ENCODE measurements at regions not wholly inside any gene's neighbourhood (a gene's known extent, or its start where the extent isn't known, plus 50 kb on each side); places are given as distances from the start of the nearest gene placed in this dataset.

DNA sequence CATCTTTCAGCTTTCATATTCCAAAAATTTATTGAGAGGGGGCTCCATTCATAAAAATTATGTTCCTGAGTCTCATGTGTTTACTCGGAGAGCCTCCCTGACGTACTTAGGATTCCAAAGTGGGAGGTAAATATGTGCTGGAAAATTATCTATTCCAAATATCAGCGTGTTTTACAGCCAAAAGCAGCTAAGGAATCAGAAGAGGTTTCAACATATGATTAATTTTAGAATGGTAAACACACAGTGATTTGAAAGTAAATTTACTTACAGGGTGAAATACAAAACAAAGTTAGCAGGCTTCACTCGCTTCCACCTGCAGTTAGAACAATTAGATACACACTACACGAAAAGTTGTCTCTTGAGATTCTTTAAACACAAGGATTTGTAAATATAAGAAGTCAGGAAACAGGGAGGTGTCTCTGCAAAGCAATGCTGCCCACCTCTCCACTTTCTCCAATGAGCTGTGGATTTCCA, 313.8 kb upstream of the NBEA start:
- Histone ChIP-seq H3K4me2 (ENCODE audit: low read length) (no peak overlapping the region), H3K27me3 (ENCODE audit: control insufficient read depth, insufficient read depth, low read length) (no peaks in the 10 kb centered on the region), H3K9me3 (ENCODE audit: control insufficient read depth, low read length) (no peaks in the 10 kb centered on the region), H3K36me3 (ENCODE audit: control insufficient read depth, insufficient read depth, low read length) (no peaks in the 10 kb centered on the region), H3K9ac (no peak overlapping the region), H3K27ac (no peak overlapping the region), H2AFZ (no peak overlapping the region), H3K79me2 (no peaks in the 10 kb centered on the region), H3K4me1 (no peaks in the 10 kb centered on the region), H3K4me3 (ENCODE audit: low read depth, low read length) (no peak overlapping the region)
- TF ChIP-seq, protein P1, sequence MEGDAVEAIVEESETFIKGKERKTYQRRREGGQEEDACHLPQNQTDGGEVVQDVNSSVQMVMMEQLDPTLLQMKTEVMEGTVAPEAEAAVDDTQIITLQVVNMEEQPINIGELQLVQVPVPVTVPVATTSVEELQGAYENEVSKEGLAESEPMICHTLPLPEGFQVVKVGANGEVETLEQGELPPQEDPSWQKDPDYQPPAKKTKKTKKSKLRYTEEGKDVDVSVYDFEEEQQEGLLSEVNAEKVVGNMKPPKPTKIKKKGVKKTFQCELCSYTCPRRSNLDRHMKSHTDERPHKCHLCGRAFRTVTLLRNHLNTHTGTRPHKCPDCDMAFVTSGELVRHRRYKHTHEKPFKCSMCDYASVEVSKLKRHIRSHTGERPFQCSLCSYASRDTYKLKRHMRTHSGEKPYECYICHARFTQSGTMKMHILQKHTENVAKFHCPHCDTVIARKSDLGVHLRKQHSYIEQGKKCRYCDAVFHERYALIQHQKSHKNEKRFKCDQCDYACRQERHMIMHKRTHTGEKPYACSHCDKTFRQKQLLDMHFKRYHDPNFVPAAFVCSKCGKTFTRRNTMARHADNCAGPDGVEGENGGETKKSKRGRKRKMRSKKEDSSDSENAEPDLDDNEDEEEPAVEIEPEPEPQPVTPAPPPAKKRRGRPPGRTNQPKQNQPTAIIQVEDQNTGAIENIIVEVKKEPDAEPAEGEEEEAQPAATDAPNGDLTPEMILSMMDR (IDR thresholded peaks at IDR 0.05) = no peak

DNA sequence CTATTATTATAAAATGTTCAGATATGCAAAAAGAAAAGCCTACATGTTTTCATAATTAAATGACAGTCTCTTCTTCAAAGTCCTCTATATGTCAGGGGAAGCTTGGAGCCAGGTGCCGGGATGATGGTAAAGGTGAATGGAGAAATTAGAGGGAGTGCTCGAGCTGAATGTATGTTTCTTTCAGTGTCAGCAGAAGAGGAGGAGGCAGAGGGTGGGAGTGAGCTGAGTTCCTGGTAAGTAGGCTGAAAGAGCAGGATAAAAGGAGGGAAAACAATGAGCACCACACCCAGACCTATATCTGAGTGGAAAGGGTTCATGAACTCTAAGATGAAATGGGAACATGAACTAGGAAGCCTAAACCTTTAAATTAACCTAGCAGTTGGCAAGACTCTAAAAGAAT, 307.6 kb upstream of the NBEA start:
- H3K27ac ChIP-seq = no peak overlapping the region
- no peak overlapping the region for H3K4me2 ChIP-seq (ENCODE audit: low read length)
- no peak overlapping the region for H3K9ac ChIP-seq
- no peaks in the 10 kb centered on the region for H3K79me2 ChIP-seq
- TF ChIP-seq, protein P1 (IDR thresholded peaks at IDR 0.05) = no peak
- no peaks in the 10 kb centered on the region for H3K36me3 ChIP-seq (ENCODE audit: control insufficient read depth, insufficient read depth, low read length)
- H3K9me3 ChIP-seq (ENCODE audit: control insufficient read depth, low read length) = no peaks in the 10 kb centered on the region
- H3K4me1 ChIP-seq = no peaks in the 10 kb centered on the region
- H3K27me3 ChIP-seq (ENCODE audit: control insufficient read depth, insufficient read depth, low read length) = no peaks in the 10 kb centered on the region
- no peak overlapping the region for H3K4me3 ChIP-seq (ENCODE audit: low read depth, low read length)
- no peak overlapping the region for H2AFZ ChIP-seq

DNA sequence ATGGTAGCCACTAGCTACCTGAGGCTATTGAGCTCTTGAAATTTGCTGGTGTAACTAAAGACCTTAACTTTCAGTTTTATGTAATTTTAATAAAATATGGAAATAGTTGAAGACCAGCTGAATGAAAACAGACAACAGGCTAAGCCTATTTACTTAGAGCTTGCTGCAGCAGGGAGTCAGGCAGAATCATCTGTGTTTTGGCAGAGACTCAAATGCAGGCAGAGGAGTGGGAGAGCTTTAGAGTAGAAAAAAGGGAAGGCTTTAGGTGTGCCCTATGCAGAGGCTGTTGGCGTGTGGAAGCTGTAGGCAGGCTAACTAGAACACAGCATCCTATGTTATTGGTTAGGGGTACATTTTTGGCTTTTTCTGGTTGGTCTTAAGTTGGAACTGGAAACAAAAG, 304.9 kb upstream of the NBEA start:
- Histone ChIP-seq H3K79me2 (no peaks in the 10 kb centered on the region), H3K9ac (no peak overlapping the region), H3K9me3 (ENCODE audit: control insufficient read depth, low read length) (no peaks in the 10 kb centered on the region), H3K27me3 (ENCODE audit: control insufficient read depth, insufficient read depth, low read length) (no peaks in the 10 kb centered on the region), H3K4me3 (ENCODE audit: low read depth, low read length) (no peak overlapping the region), H3K4me2 (ENCODE audit: low read length) (no peak overlapping the region), H3K36me3 (ENCODE audit: control insufficient read depth, insufficient read depth, low read length) (no peaks in the 10 kb centered on the region), H3K4me1 (no peaks in the 10 kb centered on the region), H2AFZ (no peak overlapping the region), H3K27ac (no peak overlapping the region)
- TF ChIP-seq, protein P1 (IDR thresholded peaks at IDR 0.05) = no peak

DNA sequence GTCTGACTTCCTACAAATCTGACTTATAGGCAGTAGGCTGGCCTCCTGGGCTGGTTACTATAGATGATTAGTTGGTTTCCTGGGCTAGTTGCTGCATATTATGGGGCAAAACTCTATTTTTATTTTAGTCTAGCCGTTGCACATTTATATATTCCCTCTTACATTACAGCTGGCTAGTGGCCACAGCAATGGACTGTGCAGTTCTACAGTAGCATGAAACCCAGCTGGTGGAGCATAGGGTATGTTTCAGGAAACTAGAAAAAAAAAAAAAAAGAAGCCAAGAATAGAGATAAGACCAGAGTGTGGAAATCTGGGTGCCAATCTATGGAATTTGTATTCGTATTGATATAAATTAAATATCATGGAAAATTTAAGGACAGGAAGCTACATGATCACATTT, 304.4 kb upstream of the NBEA start:
- Histone ChIP-seq H3K4me1 (no peaks in the 10 kb centered on the region), H3K4me3 (ENCODE audit: low read depth, low read length) (no peak overlapping the region), H3K9me3 (ENCODE audit: control insufficient read depth, low read length) (no peaks in the 10 kb centered on the region), H2AFZ (no peak overlapping the region), H3K27me3 (ENCODE audit: control insufficient read depth, insufficient read depth, low read length) (no peaks in the 10 kb centered on the region), H3K27ac (no peak overlapping the region), H3K36me3 (ENCODE audit: control insufficient read depth, insufficient read depth, low read length) (no peaks in the 10 kb centered on the region), H3K9ac (no peak overlapping the region), H3K79me2 (no peaks in the 10 kb centered on the region), H3K4me2 (ENCODE audit: low read length) (no peak overlapping the region)
- TF ChIP-seq, protein P1 (IDR thresholded peaks at IDR 0.05) = no peak

DNA sequence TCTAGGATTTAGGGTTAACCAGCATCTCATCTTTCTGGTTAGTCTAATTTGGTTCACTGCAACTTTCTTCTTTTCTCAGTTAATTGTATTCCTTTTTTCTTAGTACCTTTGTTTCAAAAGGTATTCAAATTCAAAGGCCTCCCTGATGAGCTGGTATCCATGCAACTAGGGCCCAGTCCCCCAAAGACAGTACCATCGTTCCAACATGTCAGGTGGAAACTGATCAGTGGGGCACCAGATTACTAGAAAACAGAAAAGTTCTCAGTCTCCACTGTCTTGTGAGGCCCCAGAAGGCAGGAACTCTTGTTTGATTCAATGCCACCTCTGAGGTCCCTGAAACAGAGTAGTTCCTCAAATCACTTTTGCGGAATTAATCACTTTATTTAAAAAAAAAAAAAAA, 303.2 kb upstream of the NBEA start:
- Histone ChIP-seq H3K4me2 (ENCODE audit: low read length) (no peak overlapping the region), H3K4me1 (no peaks in the 10 kb centered on the region)

More for the DNA sequence above, 303.2 kb upstream of the NBEA start:
- Histone ChIP-seq H3K4me3 (ENCODE audit: low read depth, low read length) (no peak overlapping the region), H3K36me3 (ENCODE audit: control insufficient read depth, insufficient read depth, low read length) (no peaks in the 10 kb centered on the region), H3K27me3 (ENCODE audit: control insufficient read depth, insufficient read depth, low read length) (no peaks in the 10 kb centered on the region), H3K79me2 (no peaks in the 10 kb centered on the region), H3K9ac (no peak overlapping the region), H3K9me3 (ENCODE audit: control insufficient read depth, low read length) (no peaks in the 10 kb centered on the region), H2AFZ (no peak overlapping the region), H3K27ac (no peak overlapping the region)
- TF ChIP-seq, protein P1 (IDR thresholded peaks at IDR 0.05) = no peak
